HG02610 (cell line): ENCODE measurements at regions not wholly inside any gene's neighbourhood (a gene's known extent, or its start where the extent isn't known, plus 50 kb on each side); places are given as distances from the start of the nearest gene placed in this dataset.
A peak's percentile ranks its signal among the peaks of the same experiment; 100 is the strongest.

ENCODE experiments used
- ATAC-seq: cut with Tn5 transposase; IDR thresholded peaks from one replicate; pipeline ENCODE4 v1.9.1; 2021; ENCODE audit warnings: mild to moderate bottlenecking, moderate library complexity; ENCODE audit not compliant: unreplicated experiment

- ATAC-seq: no peak
Observed at GRCh38 chr7:113487925-113488731, 369.8 kb upstream of the SMIM30 start.

- no peak for ATAC-seq
Observed at GRCh38 chr7:113486548-113486947, 368.2 kb upstream of the SMIM30 start.

- ATAC-seq: no peak
Observed at GRCh38 chr7:113483657-113484056, 365.3 kb upstream of the SMIM30 start.

- ATAC-seq: no peak
Observed at GRCh38 chr7:113480537-113480936, 362.2 kb upstream of the SMIM30 start.

GRCh38 chr7:113464096-113464855, 345.9 kb upstream of the SMIM30 start:
- no peak for ATAC-seq

- ATAC-seq: no peak
Observed at GRCh38 chr7:113460067-113460466, 341.7 kb upstream of the SMIM30 start.

- no peak for ATAC-seq
Observed at GRCh38 chr7:113456533-113456932, 338.2 kb upstream of the SMIM30 start.

- ATAC-seq: no peak
Observed at GRCh38 chr7:113454597-113455169, 336.3 kb upstream of the SMIM30 start.

GRCh38 chr7:113452245-113452644, 333.9 kb upstream of the SMIM30 start:
- no peak for ATAC-seq

GRCh38 chr7:113446791-113447190, 328.4 kb upstream of the SMIM30 start:
- ATAC-seq: no peak

- no peak for ATAC-seq
Observed at GRCh38 chr7:113446391-113446790, 328.0 kb upstream of the SMIM30 start.

GRCh38 chr7:113444261-113444660, 325.9 kb upstream of the SMIM30 start:
- ATAC-seq: no peak

GRCh38 chr7:113440173-113440572, 321.8 kb upstream of the SMIM30 start:
- ATAC-seq: no peak

- no peak for ATAC-seq
Observed at GRCh38 chr7:113431406-113431805, 313.1 kb upstream of the SMIM30 start.

GRCh38 chr7:113424185-113424817, 305.9 kb upstream of the SMIM30 start:
- no peak for ATAC-seq

- ATAC-seq: peak; percentile 100
Observed at GRCh38 chr7:113421696-113422330, 303.5 kb upstream of the SMIM30 start.

GRCh38 chr7:113414401-113415035, 296.2 kb upstream of the SMIM30 start:
- ATAC-seq: no peak

- ATAC-seq: no peak
Observed at GRCh38 chr7:113412410-113412809, 294.1 kb upstream of the SMIM30 start.

GRCh38 chr7:113410796-113411195, 292.4 kb upstream of the SMIM30 start:
- no peak for ATAC-seq

- peak; percentile 76 for ATAC-seq
Observed at GRCh38 chr7:113408999-113409398, 290.6 kb upstream of the SMIM30 start.
